ENCODE measurements at regions not wholly inside any gene's neighbourhood (a gene's known extent, or its start where the extent isn't known, plus 50 kb on each side); places are given as distances from the start of the nearest gene placed in this dataset.

GRCh38 chr2:185970148-185970852 lies 231.7 kb downstream of the FSIP2 start:
- TF ChIP-seq CTCF (IDR thresholded peaks at IDR 0.05) (no peak), SP1 (CRISPR knock-in tag; conservative IDR thresholded peaks at IDR 0.05) (no peak), FOXJ3 (CRISPR knock-in tag; IDR thresholded peaks at IDR 0.05; ENCODE audit: borderline replicate concordance) (no peak), TCF7 (CRISPR knock-in tag; IDR thresholded peaks at IDR 0.05; ENCODE audit: low read depth) (no peak), MAX (CRISPR knock-in tag; IDR thresholded peaks at IDR 0.05) (no peak), ATF2 (CRISPR knock-in tag; IDR thresholded peaks at IDR 0.05; ENCODE audit: borderline replicate concordance, low read depth) (no peak), AFF4 (CRISPR knock-in tag; IDR thresholded peaks at IDR 0.05; ENCODE audit: borderline replicate concordance) (no peak), RELA (CRISPR knock-in tag; IDR thresholded peaks at IDR 0.05; ENCODE audit: borderline replicate concordance) (no peak)

All from WTC11 (cell line).